HuH-7 (cell line): ENCODE measurements at regions not wholly inside any gene's neighbourhood (a gene's known extent, or its start where the extent isn't known, plus 50 kb on each side); places are given as distances from the start of the nearest gene placed in this dataset.
A peak's percentile ranks its signal among the peaks of the same experiment; 100 is the strongest.
"Not testable (repeated sequence)": the region's sequence is repeated elsewhere in the genome, so short reads cannot be mapped to it uniquely, and the experiment has no call there.

Experiments used
- DNase-seq: peaks from one replicate; pipeline ENCODE4 v3.0.0; 2011; ENCODE audit warnings: low spot score

DNA sequence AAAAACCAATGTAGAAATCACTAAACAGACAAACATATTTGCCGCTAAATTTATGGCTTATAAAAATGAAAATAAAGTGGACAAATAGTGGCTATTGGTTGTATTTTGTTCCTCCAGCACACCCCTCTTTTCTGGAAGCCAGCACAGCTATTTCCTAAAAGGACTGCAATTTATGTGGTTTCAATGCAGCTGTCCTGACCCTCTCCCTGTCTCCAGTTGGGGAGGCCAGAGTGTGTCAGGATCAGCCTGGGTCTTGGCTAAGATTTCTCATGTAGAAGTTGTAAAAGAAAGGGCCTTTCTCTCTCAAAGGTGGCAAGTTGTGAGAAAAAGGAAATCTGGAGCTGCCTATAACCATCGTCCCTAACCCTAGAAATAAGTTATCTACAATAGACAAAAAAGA is 165.6 kb downstream of the ALDH8A1 start:
- no peak for DNase-seq

DNA sequence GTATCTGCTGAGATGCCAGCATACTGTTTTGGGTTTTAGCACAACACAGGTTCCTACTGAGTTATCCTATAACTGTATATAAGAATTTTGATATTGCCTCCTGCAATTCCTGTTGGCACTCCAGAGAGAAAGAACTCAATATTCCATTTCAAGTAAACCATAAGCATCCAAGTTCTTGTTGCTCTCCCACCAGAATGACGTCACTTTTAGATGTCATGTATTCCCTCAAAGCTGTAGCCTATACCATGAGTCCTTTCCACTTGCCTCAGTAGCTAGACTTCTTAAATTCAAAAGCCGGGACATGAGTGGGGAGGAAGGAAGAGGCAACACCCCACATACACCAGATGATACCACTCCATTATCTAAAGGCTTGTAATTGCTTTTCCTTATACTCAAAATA is 171.5 kb downstream of the ALDH8A1 start:
- no peak for DNase-seq

DNA sequence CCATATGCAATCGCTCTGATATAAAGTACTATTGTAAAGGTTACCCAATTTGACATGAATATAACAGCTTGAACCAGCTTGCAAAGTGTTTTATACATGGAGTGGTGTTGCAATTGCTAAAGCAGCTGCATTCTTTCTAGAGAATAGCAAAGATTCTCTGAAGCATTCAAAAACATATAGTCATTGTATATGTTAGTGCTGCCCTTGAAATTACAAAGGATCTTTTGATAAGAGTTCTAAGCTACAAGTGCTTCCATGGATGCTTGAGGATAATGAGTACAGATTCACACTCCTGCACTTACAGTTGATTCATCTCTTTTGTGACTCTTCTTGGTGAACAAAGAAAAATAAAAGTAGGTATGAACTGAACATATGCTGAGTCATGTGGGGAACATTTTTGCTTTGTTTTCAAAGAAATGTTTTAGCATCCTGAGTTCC is 175.7 kb downstream of the ALDH8A1 start:
- no peak for DNase-seq

- no peak for DNase-seq
These were observed 177.1 kb downstream of the ALDH8A1 start for GRCh38 chr6:134772671-134773360.

GRCh38 chr6:134768931-134769330 is 181.0 kb downstream of the ALDH8A1 start:
- no peak for DNase-seq

DNA sequence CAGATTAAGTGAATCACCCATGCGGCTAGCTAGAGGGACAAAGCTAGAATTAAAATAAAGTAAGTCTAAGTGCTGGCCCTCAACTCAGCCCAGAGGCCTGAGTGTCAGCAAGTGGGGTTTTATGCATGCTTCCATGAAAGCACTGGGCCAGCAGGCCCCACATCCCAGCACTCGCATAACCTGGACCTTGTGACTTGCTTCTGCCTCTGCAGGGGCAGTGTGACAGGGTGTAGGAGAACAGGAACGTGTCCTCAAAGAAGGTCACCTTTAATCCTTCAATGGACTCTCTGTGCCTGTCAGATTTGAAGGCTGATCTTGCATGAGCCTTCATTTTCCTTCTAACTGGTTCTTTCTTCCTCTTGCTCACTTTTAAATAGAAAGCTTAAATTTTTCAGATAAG is 183.4 kb downstream of the ALDH8A1 start:
- no peak for DNase-seq

- DNase-seq = no peak
These were observed 185.2 kb downstream of the ALDH8A1 start for GRCh38 chr6:134764741-134765140.

DNA sequence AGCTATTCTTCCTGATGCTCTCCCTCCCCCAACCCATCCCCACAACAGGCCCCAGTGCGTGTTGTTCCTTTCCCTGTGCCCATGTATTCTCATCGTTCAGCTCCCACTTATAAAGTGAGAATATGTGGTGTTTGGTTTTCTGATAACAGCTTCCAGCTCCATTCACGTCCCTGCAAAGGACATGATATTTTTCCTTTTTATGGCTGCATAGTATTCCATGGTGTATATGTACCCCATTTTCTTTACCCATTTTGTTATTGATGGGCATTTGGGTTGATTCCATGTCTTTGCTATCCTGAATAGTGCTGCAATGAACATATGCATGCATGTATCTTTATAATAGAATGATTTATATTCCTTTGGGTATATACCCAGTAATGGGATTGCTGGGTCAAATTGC is 186.3 kb downstream of the ALDH8A1 start:
- not testable (repeated sequence) for DNase-seq

DNA sequence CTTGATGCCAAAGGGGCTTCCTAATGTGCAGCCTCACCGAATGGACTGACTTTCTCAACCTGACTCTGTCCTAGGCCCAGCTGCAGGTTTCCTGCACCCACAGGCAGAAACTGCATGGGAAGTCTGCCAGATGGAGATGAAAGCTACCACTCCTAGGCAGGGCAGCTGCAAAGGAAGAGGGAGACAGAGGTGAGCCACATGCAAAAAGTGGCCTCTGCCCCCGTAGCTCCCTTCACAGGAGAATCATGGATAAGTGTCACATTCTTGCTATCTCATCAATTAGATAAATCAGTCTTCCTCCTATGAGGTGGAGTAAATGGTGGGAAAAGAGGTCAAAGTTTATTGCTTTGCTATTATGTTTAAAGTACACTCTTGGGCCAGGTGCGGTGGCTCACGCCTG is 191.3 kb downstream of the ALDH8A1 start:
- DNase-seq = no peak

DNA sequence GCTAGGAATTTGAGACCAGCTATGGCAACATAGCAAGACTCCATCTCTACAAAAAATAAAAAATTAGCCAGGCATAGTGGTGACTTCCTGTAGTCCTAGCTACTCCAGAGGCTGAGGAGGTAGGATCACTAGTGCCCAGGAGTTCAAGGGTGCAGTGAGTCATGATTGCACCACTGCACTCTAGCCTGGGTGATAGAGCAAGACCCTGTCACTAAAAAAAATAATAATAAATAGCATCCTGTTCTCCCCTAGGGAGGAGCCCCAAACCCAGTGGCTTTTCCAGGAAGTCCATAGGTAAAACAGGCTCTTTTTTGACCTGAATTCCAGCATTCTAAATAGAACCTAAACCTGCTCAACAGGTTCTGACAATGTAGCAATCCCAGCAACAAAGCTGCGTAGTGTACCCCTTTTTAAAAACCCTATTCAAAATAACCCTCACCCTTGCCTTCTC is 192.0 kb downstream of the ALDH8A1 start:
- DNase-seq = no peak

DNA sequence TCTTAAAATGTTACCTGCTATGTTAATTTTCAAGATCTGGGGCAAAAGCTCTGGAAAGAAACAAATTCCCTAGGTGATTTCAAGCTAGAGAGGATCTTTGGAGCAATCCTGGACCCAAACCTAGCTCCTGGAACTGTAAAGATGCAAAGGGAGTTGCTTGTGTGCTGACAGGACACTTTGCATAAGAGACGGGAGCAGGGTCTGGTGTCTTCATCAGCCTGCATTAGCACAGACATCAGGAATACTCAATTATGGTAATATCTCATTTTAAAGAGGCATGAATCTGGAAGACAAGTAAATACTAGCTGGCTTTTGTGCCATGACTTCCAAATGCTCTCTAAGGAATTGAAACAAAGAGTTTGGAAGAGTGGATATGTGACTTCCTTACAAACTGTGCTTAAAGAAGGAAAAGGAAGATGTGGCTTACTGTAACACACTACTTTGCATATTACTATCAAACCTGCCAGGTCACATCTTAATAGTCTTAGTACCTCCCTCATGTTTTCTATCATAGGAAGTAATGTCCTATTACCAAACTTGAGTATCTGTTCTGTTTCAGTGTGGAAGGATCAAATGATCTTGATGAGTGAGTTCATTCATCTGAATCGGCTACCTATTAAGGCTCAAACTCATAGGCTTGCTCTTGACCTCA is 193.4 kb downstream of the ALDH8A1 start:
- no peak for DNase-seq

DNA sequence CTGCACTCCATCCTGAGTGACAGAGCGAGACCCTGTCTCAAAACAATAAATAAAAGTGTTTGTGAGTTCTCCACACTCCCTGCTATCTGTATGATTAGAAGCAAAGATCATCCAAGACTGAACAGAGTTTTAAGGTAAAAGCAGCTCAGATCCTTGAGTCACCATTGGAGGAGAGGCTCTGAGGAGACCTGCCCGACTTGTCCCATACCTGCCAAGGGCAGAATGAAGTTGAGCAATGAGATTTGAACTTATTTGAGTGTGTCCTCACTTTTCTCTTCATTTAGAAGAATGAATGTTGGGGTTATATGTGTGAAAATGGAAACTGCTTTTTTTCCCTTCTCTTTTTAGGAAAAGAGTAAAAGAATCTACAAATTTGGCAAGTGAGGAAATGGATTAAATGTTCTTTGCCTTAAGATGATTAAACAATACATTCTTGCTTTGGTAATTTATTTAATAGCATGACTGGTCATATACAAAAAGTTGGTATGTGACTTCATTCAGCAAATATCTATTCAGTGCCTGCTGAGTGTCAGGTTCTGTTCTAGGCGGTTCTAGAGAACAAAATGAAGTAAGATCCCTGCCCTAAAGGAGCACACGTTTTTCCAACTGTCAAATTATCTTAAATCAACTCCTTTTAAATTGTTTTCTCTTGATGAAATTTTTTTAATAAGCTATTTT is 195.7 kb downstream of the ALDH8A1 start:
- DNase-seq = no peak

GRCh38 chr6:134753001-134753400 is 196.9 kb downstream of the ALDH8A1 start:
- no peak for DNase-seq

GRCh38 chr6:134752445-134752844 is 197.5 kb downstream of the ALDH8A1 start:
- DNase-seq = no peak

- no peak for DNase-seq
These were observed 199.2 kb downstream of the ALDH8A1 start for GRCh38 chr6:134750669-134751068.

DNA sequence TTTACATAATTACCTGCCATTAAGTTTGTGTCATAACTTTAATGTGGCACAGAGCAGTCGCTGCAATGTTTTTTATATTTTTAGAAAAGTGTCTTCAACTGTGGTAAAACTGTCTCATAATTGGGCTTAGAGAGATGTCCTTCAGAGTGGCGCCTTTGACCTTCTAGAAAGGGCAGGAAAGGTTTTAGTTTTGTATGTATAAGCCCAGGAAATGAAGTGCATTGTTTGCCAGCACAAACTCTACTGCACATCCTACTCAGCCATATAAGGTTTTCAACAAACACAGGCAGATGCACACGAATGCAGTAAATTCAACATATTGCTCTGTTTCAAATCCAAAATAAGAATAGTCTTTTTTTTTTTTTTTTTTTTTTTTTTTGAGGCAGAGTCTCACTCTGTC is 201.4 kb downstream of the ALDH8A1 start:
- DNase-seq = no peak

DNA sequence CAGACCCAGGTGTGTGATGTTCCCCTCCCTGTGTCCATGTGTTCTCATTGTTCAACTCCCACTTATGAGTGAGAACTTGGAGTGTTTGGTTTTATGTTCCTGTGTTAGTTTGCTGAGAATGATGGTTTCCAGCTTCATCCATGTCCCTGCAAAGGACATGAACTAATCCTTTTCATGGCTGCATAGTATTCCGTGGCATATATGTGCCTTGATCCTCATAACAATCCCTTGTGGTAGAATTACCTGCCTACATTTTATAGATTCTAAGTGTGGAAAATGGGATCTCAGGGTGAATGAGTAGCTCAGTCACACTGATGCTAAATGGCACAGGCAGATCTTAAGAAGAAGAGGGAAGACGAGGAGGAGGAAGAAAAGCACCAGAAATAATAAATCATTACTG is 202.7 kb downstream of the ALDH8A1 start:
- not testable (repeated sequence) for DNase-seq

DNA sequence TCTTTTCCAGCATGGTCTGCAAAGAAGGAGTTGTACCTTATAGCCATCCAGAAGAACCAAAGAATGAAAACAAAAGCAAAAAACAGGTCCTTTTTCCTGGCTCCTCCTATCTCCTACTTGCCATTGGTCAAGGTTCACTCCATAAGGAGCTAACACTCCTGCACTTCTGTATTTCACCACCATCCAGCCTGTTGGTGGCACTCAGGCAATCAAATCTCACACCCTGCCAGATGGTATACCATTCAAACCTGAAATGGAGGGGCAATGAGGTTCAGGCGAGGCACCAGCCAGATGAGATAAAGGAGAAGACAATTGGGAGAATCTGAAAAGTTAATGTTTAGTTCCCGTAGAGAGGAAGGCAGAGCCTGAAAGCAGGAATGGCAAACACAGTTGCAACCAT is 203.8 kb downstream of the ALDH8A1 start:
- peak; percentile 19 for DNase-seq

DNA sequence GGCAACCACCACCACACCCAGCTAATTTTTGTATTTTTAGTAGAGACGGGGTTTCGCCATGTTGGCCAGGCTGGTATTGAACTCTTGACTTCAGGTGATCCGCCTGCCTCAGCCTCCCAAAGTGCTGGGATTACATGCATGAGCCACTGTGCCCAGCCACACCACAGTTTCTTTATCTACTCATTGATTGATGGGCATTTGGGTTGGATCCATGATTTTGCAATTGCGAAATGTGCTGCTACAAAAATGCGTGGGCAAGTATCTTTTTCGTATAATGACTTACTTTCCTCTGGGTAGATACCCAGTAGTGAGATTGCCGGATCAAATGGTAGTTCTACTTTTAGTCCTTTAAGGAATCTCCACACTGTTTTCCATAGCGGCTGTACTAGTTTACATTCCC is 204.7 kb downstream of the ALDH8A1 start:
- DNase-seq = not testable (repeated sequence)

- no peak for DNase-seq
These were observed 205.6 kb downstream of the ALDH8A1 start for GRCh38 chr6:134744301-134744700.

DNA sequence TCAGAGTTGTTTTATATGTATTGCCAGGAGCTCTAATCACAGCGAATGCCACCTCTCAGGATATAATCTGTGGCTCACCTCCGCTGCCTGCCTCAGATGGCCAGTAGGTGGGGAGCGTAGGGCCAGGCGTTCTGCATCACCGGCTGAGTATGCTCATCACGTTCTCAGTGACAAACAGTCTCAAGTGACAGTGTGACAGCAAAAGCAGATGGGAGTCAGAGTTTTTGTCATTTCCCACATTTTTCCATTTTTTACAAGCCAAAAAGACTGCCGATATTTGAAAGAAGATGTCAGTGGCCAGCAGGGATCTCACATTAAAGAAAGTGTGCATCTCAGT is 208.7 kb downstream of the ALDH8A1 start:
- DNase-seq = peak; percentile 15

GRCh38 chr6:134740473-134741199 is 209.3 kb downstream of the ALDH8A1 start:
- no peak for DNase-seq

DNA sequence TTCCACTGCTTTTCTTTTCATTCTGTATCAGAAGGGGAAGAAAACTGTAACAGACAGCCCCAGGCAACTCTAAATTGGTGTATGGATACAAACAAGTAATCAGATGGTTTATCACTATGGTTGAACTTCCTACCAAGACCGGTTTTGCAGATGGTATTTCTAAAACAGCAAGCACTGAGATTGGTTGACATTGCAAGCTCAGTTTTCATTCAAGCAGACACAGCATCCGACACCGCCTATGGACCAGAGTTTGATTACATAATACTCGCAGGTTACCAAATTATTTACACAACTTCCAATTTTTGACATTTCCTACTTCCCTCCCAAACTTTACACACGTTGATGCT is 209.9 kb downstream of the ALDH8A1 start:
- DNase-seq = no peak
